SU-DHL-6 (cell line): ENCODE measurements at regions not wholly inside any gene's neighbourhood (a gene's known extent, or its start where the extent isn't known, plus 50 kb on each side); places are given as distances from the start of the nearest gene placed in this dataset.

Experiments
- H2AFZ ChIP-seq: fragments of 200-600 bp; sonication (generic); 2 replicates; pipeline ENCODE4 v1.6.1; 2014; ENCODE audit warnings: low read depth, mild to moderate bottlenecking, moderate library complexity, mixed read lengths, antibody characterized with exemption, low read length; ENCODE audit not compliant: severe bottlenecking
- H3F3A ChIP-seq: fragments of 200-600 bp; shearing (Covaris generic); 2 replicates; pipeline ENCODE4 v1.6.0; 2016; ENCODE audit warnings: antibody characterized with exemption, mild to moderate bottlenecking; ENCODE audit not compliant: insufficient read depth
- H3K27ac ChIP-seq: fragments of 200-600 bp; sonication (generic); 2 replicates; pipeline ENCODE4 v1.5.1; 2016; ENCODE audit warnings: low read depth, mild to moderate bottlenecking, low read length, moderate library complexity, mixed read lengths
- H3K27me3 ChIP-seq: fragments of 200-600 bp; sonication (generic), shearing (Covaris generic); 2 replicates; pipeline ENCODE4 v1.6.0; 2014; ENCODE audit warnings: mild to moderate bottlenecking, low read length
- H3K36me3 ChIP-seq: fragments of 200-600 bp; sonication (generic); 2 replicates; pipeline ENCODE4 v1.6.1; 2014; ENCODE audit warnings: mild to moderate bottlenecking, low read length, mixed read lengths
- H3K4me2 ChIP-seq: fragments of 300-600, 200-600 bp; shearing (Covaris generic), sonication (generic); 2 replicates; pipeline ENCODE4 v1.6.0; 2014; ENCODE audit warnings: low read length, low read depth, mild to moderate bottlenecking; ENCODE audit not compliant: poor library complexity, severe bottlenecking
- H3K4me3 ChIP-seq: fragments of 200-600 bp; sonication (generic); 2 replicates; pipeline ENCODE4 v1.5.1; 2014; ENCODE audit warnings: antibody characterized with exemption, low read length, mild to moderate bottlenecking, mixed read lengths; ENCODE audit not compliant: insufficient read depth, poor library complexity, severe bottlenecking
- H3K79me2 ChIP-seq: fragments of 200-600 bp; sonication (generic); 2 replicates; pipeline ENCODE4 v1.6.1; 2014; ENCODE audit warnings: mild to moderate bottlenecking, low read length, moderate library complexity; ENCODE audit not compliant: insufficient read depth
- H3K9ac ChIP-seq: fragments of 200-600 bp; sonication (generic); 2 replicates; pipeline ENCODE4 v1.7.0; 2014; ENCODE audit warnings: mild to moderate bottlenecking, low read length
- H3K9me2 ChIP-seq: fragments of 200-600 bp; sonication (generic); replicated peaks from 2 replicates; pipeline ENCODE4 v1.6.1; 2014; ENCODE audit warnings: low read length; ENCODE audit not compliant: insufficient read depth
- H3K9me3 ChIP-seq: fragments of 200-600 bp; sonication (generic); 2 replicates; pipeline ENCODE4 v1.6.1; 2014; ENCODE audit warnings: low read length, mixed read lengths; ENCODE audit not compliant: insufficient read depth
- H4K20me1 ChIP-seq: fragments of 200-600 bp; sonication (generic); 2 replicates; pipeline ENCODE4 v1.6.1; 2014; ENCODE audit warnings: low read depth, mild to moderate bottlenecking, antibody characterized with exemption, low read length, moderate library complexity, mixed read lengths
- CTCF ChIP-seq: fragments of 200-600 bp; sonication (generic); IDR thresholded peaks from one replicate; pipeline ENCODE4 v1.5.1; 2017; ENCODE audit warnings: antibody characterized with exemption, mild to moderate bottlenecking, low read length, moderate library complexity; ENCODE audit not compliant: insufficient read depth, poor library complexity, severe bottlenecking
- EZH2phosphoT487 ChIP-seq: fragments of 200-600 bp; sonication (generic), shearing (Covaris generic); conservative IDR thresholded peaks from 2 replicates; pipeline ENCODE4 v1.6.1; 2018; ENCODE audit warnings: mild to moderate bottlenecking, antibody characterized with exemption, low read length, moderate library complexity, mixed read lengths

GRCh38 chr7:113548137-113548536, 370.7 kb downstream of the PPP1R3A start:
- no peak overlapping the region for H2AFZ ChIP-seq
- no peaks in the 10 kb centered on the region for H4K20me1 ChIP-seq
- no peaks in the 10 kb centered on the region for H3K27me3 ChIP-seq
- H3K9me3 ChIP-seq: no peaks in the 10 kb centered on the region
- no peaks in the 10 kb centered on the region for H3K79me2 ChIP-seq
- TF ChIP-seq EZH2phosphoT487 (no peak), CTCF (no peak)
- no peaks in the 10 kb centered on the region for H3K36me3 ChIP-seq
- H3K9me2 ChIP-seq: no peaks in the 10 kb centered on the region
- no peaks in the 10 kb centered on the region for H3F3A ChIP-seq
- H3K4me2 ChIP-seq: no peak overlapping the region
- no peak overlapping the region for H3K4me3 ChIP-seq
- no peak overlapping the region for H3K27ac ChIP-seq
- no peak overlapping the region for H3K9ac ChIP-seq

GRCh38 chr7:113521468-113521867, 397.3 kb downstream of the PPP1R3A start:
- H3K27ac ChIP-seq: no peak overlapping the region
- no peak overlapping the region for H3K9ac ChIP-seq
- no peak for TF ChIP-seq EZH2phosphoT487
- H3K9me2 ChIP-seq: 0 out of 2 replicates have a peak, but pooled peaks cover 4% of the 10 kb centered on the region
- no peaks in the 10 kb centered on the region for H4K20me1 ChIP-seq
- H3K4me2 ChIP-seq: no peak overlapping the region
- H2AFZ ChIP-seq: no peak overlapping the region
- no peaks in the 10 kb centered on the region for H3K27me3 ChIP-seq
- no peaks in the 10 kb centered on the region for H3K36me3 ChIP-seq
- H3K79me2 ChIP-seq: no peaks in the 10 kb centered on the region
- H3K4me3 ChIP-seq: no peak overlapping the region
- no peaks in the 10 kb centered on the region for H3K9me3 ChIP-seq
- H3F3A ChIP-seq: no peaks in the 10 kb centered on the region

GRCh38 chr7:113519472-113519871, 399.3 kb downstream of the PPP1R3A start:
- no peaks in the 10 kb centered on the region for H3K79me2 ChIP-seq
- H2AFZ ChIP-seq: no peak overlapping the region
- H3K9me2 ChIP-seq: 0 out of 2 replicates have a peak, but pooled peaks cover 4% of the 10 kb centered on the region
- H3K4me3 ChIP-seq: no peak overlapping the region
- no peak for TF ChIP-seq EZH2phosphoT487
- no peak for TF ChIP-seq CTCF
- H4K20me1 ChIP-seq: no peaks in the 10 kb centered on the region
- H3K27me3 ChIP-seq: no peaks in the 10 kb centered on the region
- no peak overlapping the region for H3K4me2 ChIP-seq
- no peak overlapping the region for H3K9ac ChIP-seq
- H3F3A ChIP-seq: no peaks in the 10 kb centered on the region
- no peaks in the 10 kb centered on the region for H3K36me3 ChIP-seq
- no peaks in the 10 kb centered on the region for H3K9me3 ChIP-seq
- H3K27ac ChIP-seq: no peak overlapping the region

GRCh38 chr7:113504691-113505090, 386.3 kb upstream of the SMIM30 start:
- no peaks in the 10 kb centered on the region for H4K20me1 ChIP-seq
- TF ChIP-seq EZH2phosphoT487: no peak
- no peak for TF ChIP-seq CTCF

More at GRCh38 chr7:113504691-113505090, 386.3 kb upstream of the SMIM30 start:
- Histone ChIP-seq H3K27me3 (no peaks in the 10 kb centered on the region), H3F3A (no peaks in the 10 kb centered on the region), H3K4me3 (no peak overlapping the region), H3K9me2 (no peaks in the 10 kb centered on the region), H3K36me3 (no peaks in the 10 kb centered on the region), H3K9me3 (no peaks in the 10 kb centered on the region), H3K9ac (no peak overlapping the region), H2AFZ (no peak overlapping the region), H3K27ac (no peak overlapping the region), H3K79me2 (no peaks in the 10 kb centered on the region), H3K4me2 (no peak overlapping the region)
